Tibial nerve (tissue), 4 donors: ENCODE measurements at regions not wholly inside any gene's neighbourhood (a gene's known extent, or its start where the extent isn't known, plus 50 kb on each side); places are given as distances from the start of the nearest gene placed in this dataset.

Experiments
- EP300 ChIP-seq, 2 donors: sonication (generic); formaldehyde crosslinking; IDR thresholded peaks; one replicate each; pipeline ENCODE4 v1.6.1; 2017; ENCODE audit warnings: antibody characterized with exemption in 2 of 2, mild to moderate bottlenecking in 1 of 2
- TF ChIP-seq, protein P1 (sequence below), 5 experiments: fragments of 200-600 bp in 3 of 5; fragments of 450-650 bp in 2 of 5; sonication (generic) in 3 of 5; IDR thresholded peaks; one replicate each; pipeline ENCODE4 v1.5.1; 2016 to 2019; ENCODE audit warnings: antibody characterized with exemption in 5 of 5, mild to moderate bottlenecking in 3 of 5, moderate library complexity in 2 of 5

DNA sequence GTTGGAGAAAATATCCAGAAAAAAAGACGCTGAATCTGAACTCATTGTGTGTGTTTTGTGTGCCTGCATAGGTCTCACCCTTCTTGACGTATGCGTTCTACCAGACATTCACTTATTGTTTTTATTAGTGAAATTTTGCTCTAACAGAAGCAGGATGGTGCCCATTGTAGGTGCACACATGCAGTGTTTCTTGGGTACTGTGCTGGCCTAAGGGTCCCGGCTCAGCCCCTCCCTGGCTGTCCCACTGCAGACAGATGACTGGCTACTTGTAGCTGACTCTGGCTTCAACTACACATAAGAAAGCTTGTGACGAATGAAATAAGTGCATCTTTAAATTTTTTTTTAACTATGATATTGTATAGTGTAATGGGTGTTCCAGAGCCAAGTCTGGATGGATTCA, 227.0 kb downstream of the CBLN1 start:
- TF ChIP-seq, protein P1, sequence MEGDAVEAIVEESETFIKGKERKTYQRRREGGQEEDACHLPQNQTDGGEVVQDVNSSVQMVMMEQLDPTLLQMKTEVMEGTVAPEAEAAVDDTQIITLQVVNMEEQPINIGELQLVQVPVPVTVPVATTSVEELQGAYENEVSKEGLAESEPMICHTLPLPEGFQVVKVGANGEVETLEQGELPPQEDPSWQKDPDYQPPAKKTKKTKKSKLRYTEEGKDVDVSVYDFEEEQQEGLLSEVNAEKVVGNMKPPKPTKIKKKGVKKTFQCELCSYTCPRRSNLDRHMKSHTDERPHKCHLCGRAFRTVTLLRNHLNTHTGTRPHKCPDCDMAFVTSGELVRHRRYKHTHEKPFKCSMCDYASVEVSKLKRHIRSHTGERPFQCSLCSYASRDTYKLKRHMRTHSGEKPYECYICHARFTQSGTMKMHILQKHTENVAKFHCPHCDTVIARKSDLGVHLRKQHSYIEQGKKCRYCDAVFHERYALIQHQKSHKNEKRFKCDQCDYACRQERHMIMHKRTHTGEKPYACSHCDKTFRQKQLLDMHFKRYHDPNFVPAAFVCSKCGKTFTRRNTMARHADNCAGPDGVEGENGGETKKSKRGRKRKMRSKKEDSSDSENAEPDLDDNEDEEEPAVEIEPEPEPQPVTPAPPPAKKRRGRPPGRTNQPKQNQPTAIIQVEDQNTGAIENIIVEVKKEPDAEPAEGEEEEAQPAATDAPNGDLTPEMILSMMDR (IDR thresholded peaks at IDR 0.05): no peak
- TF ChIP-seq EP300 (IDR thresholded peaks at IDR 0.05): no peak
